ENCODE measurements at regions not wholly inside any gene's neighbourhood (a gene's known extent, or its start where the extent isn't known, plus 50 kb on each side); places are given as distances from the start of the nearest gene placed in this dataset.

DNA sequence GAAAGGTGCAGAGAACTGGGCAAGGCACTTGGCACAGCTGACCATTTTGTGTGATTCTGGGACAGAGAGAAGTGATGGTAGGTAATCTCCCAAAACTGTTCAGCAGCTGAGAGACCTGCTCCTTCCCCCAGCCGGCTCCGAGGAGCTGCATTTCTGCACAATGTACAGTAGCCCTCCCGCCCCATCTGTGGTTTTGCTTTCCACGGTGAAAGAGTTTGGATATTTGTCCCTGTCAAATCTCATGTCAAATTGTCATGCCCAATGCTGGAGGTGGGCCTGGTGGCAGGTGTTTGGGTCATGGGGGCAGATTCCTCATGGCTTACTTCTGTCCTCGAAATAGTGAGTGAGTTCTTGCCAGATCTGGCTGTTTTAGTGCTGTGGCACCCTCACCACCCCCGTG, 90.5 kb upstream of the CD99 start:
- 88 to 93% methylated on average over 5 to 6 of the region's 6 CpGs for WGBS, 2 donors
- no peak for DNase-seq
- H3K27ac ChIP-seq, result no peak overlapping the region
- no peak for ATAC-seq (ENCODE audit: low FRiP score in 2 of 2)
- H3K36me3 ChIP-seq, result peaks cover 0 to 10% (median 0%) of the 10 kb centered on the region in 4 donors
- H3K27me3 ChIP-seq, result no peaks in the 10 kb centered on the region
- H3K4me1 ChIP-seq, result no peaks in the 10 kb centered on the region
- no peak overlapping the region for H3K4me3 ChIP-seq
- no peaks in the 10 kb centered on the region for H3K9me3 ChIP-seq
- no peak for TF ChIP-seq POLR2AphosphoS5 (IDR thresholded peaks at IDR 0.05)
- no peak for TF ChIP-seq EP300 (IDR thresholded peaks at IDR 0.05)
- TF ChIP-seq POLR2A (IDR thresholded peaks at IDR 0.05), result no peak
- TF ChIP-seq, protein P1, sequence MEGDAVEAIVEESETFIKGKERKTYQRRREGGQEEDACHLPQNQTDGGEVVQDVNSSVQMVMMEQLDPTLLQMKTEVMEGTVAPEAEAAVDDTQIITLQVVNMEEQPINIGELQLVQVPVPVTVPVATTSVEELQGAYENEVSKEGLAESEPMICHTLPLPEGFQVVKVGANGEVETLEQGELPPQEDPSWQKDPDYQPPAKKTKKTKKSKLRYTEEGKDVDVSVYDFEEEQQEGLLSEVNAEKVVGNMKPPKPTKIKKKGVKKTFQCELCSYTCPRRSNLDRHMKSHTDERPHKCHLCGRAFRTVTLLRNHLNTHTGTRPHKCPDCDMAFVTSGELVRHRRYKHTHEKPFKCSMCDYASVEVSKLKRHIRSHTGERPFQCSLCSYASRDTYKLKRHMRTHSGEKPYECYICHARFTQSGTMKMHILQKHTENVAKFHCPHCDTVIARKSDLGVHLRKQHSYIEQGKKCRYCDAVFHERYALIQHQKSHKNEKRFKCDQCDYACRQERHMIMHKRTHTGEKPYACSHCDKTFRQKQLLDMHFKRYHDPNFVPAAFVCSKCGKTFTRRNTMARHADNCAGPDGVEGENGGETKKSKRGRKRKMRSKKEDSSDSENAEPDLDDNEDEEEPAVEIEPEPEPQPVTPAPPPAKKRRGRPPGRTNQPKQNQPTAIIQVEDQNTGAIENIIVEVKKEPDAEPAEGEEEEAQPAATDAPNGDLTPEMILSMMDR (IDR thresholded peaks at IDR 0.05), result no peak

DNA sequence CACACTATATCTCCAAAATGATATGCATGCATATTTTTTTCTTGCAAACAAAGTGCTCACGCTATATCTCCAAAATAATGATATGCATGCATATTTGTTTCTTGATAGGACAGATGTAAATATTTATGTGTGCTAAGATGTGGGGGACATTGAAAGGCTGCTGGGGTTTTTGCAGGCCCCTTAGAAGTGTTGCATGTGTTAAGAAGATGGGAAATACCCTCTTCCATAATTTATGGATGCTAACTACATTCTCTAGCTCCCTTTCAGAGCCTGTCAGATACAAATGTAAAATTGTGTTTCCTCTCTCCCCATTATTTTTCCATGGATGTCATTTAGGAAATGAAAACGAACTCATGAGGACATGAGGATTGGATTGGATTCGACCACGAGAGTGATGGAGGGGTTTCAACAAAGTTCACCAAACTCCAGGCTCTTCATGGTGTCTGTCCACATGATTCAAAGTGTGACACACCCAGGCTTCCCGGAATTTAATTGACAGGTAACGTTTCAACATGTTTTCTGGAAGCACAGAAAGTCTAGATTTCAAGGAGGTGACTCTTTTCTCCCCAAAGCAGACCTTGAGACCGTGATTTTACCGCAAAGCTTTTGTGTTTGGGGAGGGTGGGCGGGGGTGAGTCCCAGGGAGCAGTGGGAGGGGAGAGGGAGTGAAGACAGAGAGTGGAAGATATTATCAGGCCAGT, 94.4 kb upstream of the CD99 start:
- peaks cover 0 to 7% (median 1%) of the 10 kb centered on the region in 4 donors for H3K4me1 ChIP-seq
- H3K9me3 ChIP-seq, result no peaks in the 10 kb centered on the region
- no peak for ATAC-seq (ENCODE audit: low FRiP score in 2 of 2)
- H3K27ac ChIP-seq, result no peak overlapping the region
- TF ChIP-seq EP300 (IDR thresholded peaks at IDR 0.05) (no peak), POLR2A (IDR thresholded peaks at IDR 0.05) (no peak), POLR2AphosphoS5 (IDR thresholded peaks at IDR 0.05) (no peak)
- TF ChIP-seq, protein P1 (IDR thresholded peaks at IDR 0.05), result no peak
- H3K27me3 ChIP-seq, result no peaks in the 10 kb centered on the region
- peaks cover 0 to 9% (median 0%) of the 10 kb centered on the region in 4 donors for H3K36me3 ChIP-seq
- DNase-seq, result no peak
- H3K4me3 ChIP-seq, result no peak overlapping the region
- WGBS, 2 donors, result 81 to 87% methylated on average over 9 of the region's 9 CpGs

DNA sequence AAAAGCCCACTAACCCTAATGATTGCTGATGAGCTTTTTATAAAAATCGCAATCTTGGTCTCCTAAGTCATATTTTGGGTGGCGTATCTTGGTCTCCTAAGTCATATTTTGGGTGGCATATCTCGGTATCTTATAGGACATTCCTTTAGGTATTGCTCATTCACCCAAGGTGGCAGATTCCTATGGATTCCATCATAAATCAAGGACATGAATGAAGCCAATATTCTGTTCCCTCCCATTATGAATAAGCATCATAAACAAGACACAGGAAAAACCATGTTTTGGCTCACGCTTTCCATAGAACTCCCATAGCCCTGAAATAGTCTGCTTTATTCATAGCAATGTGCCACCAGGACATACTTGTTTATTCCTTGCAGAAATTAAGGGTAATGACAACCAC, 95.0 kb upstream of the CD99 start:
- TF ChIP-seq POLR2A (IDR thresholded peaks at IDR 0.05) (no peak), POLR2AphosphoS5 (IDR thresholded peaks at IDR 0.05) (no peak), EP300 (IDR thresholded peaks at IDR 0.05) (no peak)
- TF ChIP-seq, protein P1 (IDR thresholded peaks at IDR 0.05), result no peak
- peaks cover 0 to 4% (median 0%) of the 10 kb centered on the region in 4 donors for H3K36me3 ChIP-seq
- DNase-seq (no peak), ATAC-seq (ENCODE audit: low FRiP score in 2 of 2) (no peak)
- H3K4me3 ChIP-seq, result no peak overlapping the region
- H3K4me1 ChIP-seq, result peaks cover 0 to 7% (median 1%) of the 10 kb centered on the region in 4 donors
- 89 to 90% methylated on average over 4 of the region's 4 CpGs for WGBS, 2 donors
- H3K9me3 ChIP-seq, result no peaks in the 10 kb centered on the region
- H3K27ac ChIP-seq, result no peak overlapping the region
- H3K27me3 ChIP-seq, result no peaks in the 10 kb centered on the region

DNA sequence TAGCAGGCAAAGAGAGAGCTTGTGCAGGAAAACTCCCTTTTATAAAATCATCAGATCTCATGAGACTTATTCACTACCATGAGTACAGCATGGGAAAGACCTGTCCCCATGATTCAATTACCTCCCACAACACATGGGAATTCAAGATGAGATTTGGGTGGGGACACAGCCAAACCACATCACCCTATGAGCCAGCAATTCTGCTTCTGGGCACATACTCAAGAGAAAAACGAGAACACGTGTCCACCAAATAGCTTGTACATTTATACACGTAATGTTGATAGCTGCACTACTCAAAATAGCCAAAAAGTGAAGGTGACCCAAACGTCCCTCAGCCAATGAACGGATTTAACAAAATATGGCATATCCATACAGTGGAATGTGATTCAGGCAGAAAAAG, 94.5 kb upstream of the DHRSX start:
- Histone ChIP-seq H3K36me3 (peaks cover 0 to 4% (median 0%) of the 10 kb centered on the region in 4 donors), H3K4me3 (no peak overlapping the region), H3K9me3 (no peaks in the 10 kb centered on the region), H3K27me3 (no peaks in the 10 kb centered on the region), H3K4me1 (peaks cover 0 to 7% (median 1%) of the 10 kb centered on the region in 4 donors), H3K27ac (no peak overlapping the region)
- ATAC-seq (ENCODE audit: low FRiP score in 2 of 2) (no peak), DNase-seq (no peak)
- TF ChIP-seq, protein P1 (IDR thresholded peaks at IDR 0.05), result no peak
- TF ChIP-seq POLR2AphosphoS5 (IDR thresholded peaks at IDR 0.05), result no peak
- no peak for TF ChIP-seq POLR2A (IDR thresholded peaks at IDR 0.05)
- TF ChIP-seq EP300 (IDR thresholded peaks at IDR 0.05), result no peak
- 74 to 81% methylated on average over 5 of the region's 5 CpGs for WGBS, 2 donors

DNA sequence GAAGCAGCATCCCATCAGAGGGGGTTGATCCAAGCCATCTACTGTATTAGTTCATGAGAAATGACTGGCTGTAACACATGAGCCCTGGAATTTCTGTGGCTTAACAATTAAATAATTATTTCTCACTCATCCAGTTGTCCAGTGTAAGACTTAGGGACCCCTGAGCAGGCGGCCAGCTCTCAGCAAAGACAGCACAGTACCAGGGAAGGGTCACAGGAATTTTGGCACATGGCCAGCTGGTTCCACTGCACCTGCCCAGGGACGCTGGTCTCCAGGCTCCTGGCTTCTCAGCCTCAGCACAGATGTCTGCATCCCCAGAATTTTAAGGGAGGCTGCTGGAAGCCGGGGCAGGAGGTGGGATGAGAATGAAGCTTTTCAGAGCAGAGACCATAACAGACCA, 93.7 kb upstream of the DHRSX start:
- peaks cover 0 to 7% (median 1%) of the 10 kb centered on the region in 4 donors for H3K4me1 ChIP-seq
- H3K36me3 ChIP-seq, result peaks cover 0 to 4% (median 0%) of the 10 kb centered on the region in 4 donors
- TF ChIP-seq POLR2AphosphoS5 (IDR thresholded peaks at IDR 0.05), result no peak
- TF ChIP-seq, protein P1 (IDR thresholded peaks at IDR 0.05), result no peak
- no peak for TF ChIP-seq EP300 (IDR thresholded peaks at IDR 0.05)
- TF ChIP-seq POLR2A (IDR thresholded peaks at IDR 0.05), result no peak
- no peak overlapping the region for H3K27ac ChIP-seq
- no peak overlapping the region for H3K4me3 ChIP-seq
- H3K9me3 ChIP-seq, result no peaks in the 10 kb centered on the region
- ATAC-seq (ENCODE audit: low FRiP score in 2 of 2) (no peak), DNase-seq (no peak)
- no peaks in the 10 kb centered on the region for H3K27me3 ChIP-seq
- WGBS, 2 donors, result 75 to 86% methylated on average over 3 of the region's 3 CpGs
